NCI-H1436 treated with DMSO at 0.1 percent for 48 hours (cell line): ENCODE measurements at regions not wholly inside any gene's neighbourhood (a gene's known extent, or its start where the extent isn't known, plus 50 kb on each side); places are given as distances from the start of the nearest gene placed in this dataset.
"Not testable (repeated sequence)": the region's sequence is repeated elsewhere in the genome, so short reads cannot be mapped to it uniquely, and the experiment has no call there.

Source experiments
- DNase-seq: peaks from one replicate; lab custom pipeline; 2025; lab: John Stamatoyannopoulos, UW

DNA sequence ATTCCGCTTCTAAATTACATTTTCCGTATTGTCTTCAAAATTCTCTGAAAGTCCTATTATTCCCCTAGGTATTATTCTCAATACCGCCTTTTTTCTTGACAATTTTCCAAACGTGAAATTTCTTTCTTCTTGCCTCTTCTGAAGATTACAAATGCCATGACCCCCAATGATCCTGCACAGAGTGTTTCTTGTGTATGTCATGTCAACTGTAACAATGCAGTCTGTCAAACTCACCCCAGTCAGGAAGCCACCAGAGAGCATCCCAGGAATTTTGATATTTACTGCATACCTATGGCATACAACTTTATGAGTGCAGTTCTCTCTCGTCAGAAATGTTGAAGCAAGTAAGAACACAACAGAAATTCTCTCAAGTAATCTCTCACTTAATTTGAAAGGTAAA lies 847.3 kb upstream of the CDH8 start:
- DNase-seq: no peak

DNA sequence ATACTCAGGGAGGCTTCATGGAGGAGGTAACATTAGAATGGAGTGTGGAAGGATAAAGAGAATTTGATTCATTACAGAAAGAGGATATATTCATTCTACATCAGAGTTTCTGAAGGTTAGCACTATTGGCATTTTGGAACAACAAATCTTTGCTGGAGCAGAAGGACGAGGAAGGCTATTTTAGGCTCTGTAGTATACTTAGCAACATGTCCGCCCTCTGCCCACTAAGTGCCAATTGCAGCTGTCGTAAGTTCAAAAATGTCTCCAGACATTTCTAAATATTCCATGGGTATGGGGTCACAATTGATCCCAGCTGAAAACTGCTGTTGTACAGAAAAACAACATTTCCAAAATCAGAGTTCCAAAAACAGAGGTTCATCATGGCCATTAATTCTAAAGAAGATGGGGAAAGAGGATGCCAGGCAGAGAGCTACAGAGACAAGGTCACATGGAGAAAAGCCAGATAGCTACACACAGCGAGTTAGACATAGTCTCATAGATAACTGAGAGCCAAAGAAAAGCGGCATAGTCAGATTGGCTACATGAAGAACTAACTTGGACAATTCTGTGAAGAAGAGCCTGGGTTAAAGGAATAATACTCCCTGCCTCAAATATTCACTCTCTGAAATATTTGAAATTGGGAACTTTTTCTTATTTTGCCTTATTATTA lies 846.4 kb upstream of the CDH8 start:
- no peak for DNase-seq

DNA sequence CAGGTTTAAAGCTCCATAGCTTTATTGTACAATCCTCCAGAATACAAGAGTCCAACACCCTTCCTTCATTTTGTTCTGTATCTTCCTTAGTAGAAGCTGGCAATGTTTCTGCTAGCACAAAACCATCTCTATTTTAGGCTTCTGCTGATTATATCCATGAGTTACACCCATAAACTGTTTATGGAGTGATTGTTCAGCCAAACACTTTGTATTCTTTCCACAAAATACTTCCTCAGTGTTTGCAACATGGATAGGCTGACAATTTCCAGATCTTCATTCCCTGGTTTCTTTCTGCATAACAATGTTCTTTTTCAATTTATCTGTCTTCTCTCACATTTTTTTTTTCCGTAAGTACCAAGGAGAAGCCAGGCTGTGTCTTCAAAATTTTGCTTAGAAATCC lies 839.9 kb upstream of the CDH8 start:
- no peak for DNase-seq

DNA sequence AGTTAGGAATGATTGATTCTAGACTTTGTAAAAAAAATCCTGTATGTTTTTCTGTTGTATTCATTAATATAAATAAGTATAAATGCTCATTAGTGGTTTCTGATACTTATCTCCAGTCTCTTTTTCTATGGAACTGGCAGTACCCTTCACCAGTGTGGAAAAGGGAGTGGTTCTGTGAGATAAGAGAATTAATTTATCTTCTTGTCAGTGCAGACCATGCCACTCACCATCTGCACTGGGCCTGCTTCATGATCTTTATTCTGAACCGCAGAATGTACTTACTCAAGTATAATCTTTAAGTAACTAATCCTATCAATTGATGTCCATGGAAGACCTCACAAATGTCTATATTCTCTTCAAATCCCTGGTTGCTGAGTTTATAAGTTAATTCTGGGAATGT lies 836.1 kb upstream of the CDH8 start:
- no peak for DNase-seq

DNA sequence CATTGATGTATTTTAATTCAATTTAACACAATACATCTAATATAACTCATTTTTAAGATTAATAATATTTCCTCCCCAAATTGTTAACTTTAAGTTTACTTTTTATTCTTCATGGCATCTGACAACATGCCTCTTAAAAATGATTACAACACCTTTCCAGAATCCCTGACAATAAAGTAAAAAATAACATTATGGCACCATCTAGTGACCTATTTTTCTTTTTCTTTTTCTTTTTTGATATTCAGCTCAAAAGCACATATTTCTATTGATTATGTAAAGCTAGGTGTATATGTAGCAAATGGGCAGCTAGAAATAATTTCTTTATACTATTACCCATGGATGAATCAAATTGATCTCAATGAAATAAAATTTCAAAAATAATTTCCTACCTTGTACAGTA lies 834.3 kb upstream of the CDH8 start:
- no peak for DNase-seq

DNA sequence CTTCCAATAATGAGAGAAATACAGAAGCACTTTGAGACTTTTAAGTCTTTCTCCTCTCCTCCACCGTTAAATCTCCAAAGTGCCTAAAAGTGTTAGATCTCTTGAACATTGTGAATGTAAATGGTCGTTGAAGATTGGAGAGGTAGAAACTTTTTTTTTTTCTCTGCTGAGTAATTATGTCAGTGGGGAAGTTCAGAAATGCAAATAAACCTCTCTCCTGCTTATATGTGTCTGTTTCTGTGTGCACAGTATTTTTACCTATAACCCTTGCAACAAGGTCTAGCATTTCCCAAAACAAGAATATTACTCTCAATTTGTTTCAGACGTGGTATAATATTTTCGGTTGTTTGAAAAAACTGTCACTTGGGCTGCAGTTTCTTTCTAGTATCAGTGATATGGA lies 833.6 kb upstream of the CDH8 start:
- DNase-seq: no peak

DNA sequence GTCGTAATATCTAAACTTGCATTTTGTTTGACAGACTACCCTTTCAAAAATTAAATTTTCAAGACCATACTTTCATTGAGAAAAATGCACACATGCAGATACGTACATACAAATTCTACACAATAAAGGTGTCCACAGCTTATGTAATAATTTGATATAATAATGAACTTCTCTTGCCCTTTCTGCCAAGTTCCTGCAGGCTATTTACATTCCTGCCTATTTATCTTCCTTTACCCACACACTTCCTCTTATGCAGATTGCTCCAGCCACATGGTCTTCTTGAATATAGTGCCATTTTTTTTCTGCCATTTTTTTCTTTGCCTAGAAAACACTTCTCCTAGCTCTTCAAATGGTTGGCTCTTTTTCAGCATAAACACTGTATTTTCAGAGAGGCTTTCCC lies 826.9 kb upstream of the CDH8 start:
- DNase-seq: no peak

DNA sequence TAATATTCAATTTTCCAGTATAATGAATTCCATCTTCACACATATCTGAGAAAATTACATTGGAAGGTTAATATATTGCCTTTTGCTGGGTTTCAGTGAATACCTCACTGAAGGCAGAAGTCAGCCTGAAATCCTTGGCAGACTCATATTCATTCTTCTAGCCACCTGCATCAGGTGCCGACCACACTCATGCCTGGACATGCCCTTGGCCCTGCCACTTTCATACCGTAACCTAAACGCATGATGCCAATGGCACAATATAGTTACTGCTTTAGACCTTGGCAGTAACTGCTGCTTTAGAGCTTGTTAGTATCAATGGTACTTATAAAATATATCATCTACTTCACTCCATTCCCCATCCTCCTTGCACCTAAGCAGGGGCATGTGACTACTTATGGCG lies 817.6 kb upstream of the CDH8 start:
- no peak for DNase-seq

DNA sequence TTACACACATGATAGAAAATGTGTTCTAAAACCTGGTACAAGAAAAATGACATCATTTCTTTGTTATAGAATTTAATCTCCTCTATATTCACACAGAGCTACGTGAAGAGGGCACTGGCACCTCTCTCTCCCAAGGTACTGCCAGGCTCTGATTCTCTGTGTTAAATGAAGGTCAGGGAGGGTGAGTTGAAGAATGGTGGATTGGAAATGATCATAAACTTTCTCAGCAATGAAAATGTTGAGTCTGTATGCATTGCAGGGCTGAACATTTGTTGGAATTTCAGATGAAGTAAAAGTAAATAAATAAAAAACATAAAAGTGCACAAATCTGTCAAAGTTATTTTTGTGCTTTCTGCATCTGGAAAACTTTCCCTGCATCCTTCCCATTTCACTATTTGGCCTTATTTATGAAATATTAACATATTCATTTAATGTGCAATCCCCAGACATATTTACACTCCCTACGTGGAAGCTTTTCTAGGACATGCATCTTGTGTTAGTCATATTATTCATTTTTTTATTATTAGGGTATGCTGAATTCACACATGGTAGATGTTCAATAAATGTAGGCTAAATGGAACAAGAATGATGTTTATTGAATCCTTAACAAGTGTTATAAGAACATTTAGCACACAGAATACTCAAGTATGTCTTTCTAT lies 810.3 kb upstream of the CDH8 start:
- no peak for DNase-seq

DNA sequence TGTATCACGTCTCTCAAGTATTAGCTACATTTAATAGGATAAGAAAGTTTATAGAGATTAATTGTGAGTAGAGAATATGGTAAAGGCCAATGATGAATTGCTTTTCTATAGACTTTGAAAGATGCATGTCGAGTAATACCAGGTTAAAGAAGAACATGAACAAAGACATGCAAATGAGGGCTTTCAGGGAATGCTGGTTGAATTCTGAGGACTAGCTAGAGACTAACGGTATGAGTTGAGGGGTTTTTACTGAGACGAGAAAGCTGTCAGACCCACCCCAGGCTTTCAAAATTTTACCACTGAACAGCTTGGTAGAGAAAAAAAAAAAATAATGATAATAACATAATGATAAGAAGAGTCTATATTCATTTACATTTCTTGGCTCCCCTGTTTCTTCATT lies 796.0 kb upstream of the CDH8 start:
- DNase-seq: no peak

DNA sequence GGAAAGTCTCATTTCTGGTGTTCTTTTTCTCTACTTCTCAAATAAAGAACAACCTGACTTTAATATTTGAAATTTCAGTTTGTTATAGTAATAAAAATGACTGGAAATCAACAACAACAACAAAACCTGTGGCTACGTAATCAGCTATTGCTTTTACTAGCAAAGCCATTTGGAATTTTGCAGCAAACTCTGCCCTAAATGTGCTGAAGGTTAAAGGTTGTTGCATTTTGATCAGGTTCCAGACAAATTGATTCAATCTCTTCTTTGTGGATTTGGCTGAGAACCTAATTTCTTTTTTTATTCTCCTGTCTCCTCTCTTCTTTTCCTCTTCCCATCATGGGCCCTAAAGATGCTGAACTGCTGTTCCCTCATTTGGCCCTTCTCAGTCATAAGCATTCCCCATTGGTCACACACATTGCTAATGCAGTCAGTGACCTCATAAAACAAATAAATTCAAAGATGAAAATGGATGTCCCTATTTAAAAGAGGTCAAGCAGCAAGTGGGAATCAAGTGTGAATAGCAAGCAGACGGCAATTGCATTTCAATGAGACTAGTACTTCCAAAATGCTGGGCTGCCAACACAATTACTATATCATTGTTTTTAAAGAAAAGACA lies 795.1 kb upstream of the CDH8 start:
- DNase-seq: no peak

DNA sequence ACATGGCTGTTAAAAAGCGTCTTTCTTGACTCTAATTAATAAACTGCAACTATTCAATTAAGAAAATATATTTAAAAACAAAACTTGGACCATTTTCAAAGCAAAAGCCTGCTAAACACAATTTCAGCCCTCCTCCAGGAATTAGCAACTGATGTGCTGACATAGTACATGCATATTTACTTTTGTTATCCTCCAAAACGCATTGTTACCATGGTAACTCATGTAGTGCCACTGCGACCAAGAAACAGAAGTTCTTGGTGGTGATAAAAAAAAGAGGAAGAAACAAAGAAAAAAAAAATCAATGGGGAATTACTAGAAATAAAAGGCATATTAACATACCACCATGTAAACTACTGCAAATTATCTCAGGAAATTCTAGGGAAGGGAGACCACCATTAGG lies 793.4 kb upstream of the CDH8 start:
- no peak for DNase-seq

DNA sequence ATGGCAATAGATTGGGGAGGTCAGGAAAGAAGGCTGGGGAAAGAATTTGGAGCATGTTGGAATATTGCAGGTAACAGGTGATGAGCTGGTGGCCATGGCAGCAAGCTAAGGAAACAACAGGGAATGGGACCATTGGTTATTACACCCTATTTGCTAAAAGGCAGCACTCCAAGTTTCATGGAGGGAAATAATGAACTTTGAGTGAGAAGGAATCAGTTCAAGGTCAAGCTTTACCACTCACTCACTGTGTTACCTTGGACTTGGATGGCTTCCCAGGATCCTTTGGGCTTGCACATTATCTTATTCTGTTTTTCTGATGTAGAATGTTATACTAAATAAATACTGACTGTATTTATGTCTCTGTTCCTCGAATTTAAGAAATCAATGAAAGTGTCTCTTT lies 792.8 kb upstream of the CDH8 start:
- no peak for DNase-seq

DNA sequence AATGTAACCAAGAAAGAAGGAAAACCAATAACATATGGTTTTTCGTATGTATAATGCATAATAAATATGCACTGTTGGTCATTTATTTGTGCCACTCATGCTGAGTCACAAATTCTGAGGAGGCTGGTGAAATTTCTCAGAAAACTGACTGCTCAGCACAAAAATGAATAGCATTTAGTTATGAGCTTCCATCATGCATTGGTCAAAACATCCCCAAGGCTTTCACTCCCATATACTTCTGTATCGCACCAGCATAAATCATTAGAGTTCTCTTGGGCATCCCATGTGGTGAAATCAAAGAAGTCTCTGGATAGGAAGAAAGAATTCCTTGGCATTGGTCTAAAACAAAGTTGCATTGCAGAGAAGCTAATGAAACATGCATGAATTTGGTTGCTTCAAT lies 785.6 kb upstream of the CDH8 start:
- no peak for DNase-seq

DNA sequence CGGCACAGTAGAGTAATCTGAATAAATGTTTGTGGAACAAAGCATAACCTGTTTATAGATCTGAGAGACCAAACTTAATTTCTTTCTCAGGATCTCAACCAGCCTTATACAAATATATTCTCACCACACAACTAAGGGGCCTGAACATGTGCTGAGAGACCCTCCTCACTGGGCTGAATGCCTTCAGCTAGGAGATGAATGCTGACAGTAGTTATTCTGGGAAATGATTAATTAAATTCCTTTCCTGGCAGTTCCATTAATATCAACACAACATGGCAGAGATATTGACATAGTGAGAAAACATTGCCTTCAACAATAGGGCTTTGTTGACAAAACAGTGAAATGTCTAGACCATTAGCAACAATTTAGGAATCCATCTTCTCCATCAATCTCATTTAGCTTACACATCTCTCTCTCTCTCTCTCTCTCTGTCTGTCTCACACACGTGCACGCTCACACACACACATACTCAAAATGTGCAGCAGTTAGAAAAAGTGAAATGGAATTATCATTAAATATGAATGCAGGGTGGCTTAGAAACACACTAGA lies 780.8 kb upstream of the CDH8 start:
- no peak for DNase-seq

DNA sequence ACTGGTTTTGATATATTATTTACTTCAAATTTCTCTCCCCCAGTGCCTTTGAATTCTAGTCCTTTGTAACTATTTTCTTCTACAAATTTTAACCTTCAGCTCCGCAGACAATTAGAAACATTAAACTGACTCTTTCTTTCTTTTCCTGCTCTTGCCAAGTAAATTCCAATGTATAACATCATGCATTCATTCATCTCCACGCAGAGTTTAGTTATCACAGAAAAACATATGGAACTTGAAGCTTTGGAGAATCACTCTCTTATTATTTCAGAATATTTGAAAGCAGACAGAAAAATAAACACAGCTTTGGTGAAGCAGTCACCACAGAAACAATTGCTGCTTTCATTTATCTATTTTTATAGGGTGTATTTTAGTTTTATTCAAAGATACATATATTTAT lies 778.7 kb upstream of the CDH8 start:
- no peak for DNase-seq

DNA sequence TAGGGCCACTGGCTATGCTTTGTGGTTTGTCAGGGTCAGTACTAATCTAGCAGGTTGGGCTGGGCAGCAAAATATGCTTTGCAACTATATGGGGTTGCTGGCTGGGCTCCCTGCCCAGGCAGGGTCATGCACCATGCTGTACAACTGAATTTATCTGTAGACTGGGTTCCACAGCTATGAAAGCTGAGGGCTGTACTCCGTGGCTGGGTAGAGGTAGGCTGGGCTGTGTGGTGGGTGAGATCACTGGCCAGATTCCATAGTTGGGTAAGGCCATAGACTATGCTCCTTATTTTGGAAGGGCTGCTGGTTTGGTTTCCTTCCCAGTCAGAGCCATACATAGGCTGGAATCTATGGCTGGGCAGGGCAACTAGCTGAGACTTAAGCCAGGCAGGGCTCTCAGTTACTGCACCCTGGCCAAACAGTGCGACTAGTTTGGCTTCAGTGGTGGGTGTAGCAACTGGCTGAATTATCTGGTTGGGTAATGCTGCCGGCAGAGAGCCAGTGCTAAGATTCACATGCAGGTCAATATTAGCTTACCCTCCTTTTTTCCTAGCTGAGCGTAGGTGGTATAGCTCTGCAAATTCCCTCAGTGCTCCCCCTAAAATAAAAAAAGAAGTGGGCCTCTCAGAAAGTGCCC lies 769.1 kb upstream of the CDH8 start:
- DNase-seq: no peak

DNA sequence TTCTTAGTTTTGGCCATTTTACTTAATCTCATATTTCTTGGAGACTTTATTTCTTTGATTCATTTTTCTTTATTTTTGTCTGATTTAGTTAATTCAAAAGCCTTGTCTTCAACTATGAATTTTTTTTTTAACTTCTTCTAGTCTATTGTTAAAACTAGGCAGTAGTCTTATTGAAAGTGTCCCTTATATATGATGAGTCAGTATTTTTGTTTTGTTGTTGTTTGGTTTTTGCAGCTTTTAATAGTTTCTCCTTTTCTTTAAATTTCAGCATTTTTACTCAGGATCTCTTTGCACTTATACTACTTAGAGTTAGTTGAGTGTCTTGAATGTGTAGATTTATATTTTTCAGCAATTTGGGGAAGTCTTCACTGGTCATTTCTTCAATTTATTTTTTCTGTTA lies 758.5 kb upstream of the CDH8 start:
- no peak for DNase-seq

DNA sequence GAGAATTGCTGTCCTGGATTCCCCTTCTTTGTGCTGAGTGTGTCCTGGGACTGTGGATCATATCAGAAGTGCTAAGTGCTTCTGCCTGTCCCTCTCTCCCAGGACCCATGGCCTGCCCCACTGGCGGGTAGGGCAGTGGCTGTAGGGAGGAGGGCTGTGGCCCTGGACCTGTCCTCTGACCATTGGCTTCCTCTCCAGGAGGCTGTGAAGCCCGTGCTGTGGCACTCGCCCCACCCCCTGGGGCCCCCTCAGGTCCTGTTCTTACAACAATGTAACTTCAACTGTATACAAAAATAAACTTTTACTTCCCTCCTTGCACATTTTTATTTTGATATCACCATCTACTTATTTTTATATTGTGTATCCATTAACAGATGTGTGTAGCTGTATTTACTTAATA lies 743.8 kb upstream of the CDH8 start:
- not testable (repeated sequence) for DNase-seq

DNA sequence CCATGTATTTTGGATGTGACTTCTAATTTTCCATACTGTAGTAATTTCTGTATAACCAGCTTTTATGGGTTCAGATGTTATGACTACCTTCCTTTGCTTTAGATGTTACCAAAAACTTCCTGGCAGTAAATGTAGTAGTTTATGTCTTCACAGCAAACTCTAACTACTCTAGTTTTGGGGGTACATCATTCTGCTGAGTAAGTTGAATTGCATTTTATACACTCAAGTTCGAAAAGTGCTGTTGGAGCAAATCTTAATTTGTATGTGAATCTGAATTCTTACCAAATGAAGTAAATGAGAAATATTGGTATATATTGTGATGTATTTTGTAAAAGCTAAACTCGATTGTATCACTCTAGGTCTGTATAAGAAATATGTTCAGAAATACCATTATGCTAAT lies 728.3 kb upstream of the CDH8 start:
- no peak for DNase-seq

DNA sequence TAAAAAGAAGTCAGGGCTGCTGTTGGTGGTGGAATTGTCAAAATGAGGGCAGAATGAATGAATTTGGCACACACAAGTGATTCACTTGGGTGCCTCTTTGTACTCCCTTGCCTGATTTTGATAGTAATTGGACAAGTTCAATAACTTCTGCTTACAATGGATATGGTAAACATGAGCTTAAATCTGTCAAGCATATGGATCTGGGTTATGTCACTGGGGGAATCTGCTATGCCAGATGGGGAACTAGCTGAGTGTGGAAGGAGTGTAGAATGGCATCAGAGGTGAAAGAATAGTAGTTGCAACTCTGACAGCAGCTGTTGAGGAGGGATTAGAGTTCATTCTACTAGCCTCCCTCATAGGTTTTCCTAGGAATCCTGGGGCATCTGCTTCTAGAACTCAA lies 724.2 kb upstream of the CDH8 start:
- no peak for DNase-seq

DNA sequence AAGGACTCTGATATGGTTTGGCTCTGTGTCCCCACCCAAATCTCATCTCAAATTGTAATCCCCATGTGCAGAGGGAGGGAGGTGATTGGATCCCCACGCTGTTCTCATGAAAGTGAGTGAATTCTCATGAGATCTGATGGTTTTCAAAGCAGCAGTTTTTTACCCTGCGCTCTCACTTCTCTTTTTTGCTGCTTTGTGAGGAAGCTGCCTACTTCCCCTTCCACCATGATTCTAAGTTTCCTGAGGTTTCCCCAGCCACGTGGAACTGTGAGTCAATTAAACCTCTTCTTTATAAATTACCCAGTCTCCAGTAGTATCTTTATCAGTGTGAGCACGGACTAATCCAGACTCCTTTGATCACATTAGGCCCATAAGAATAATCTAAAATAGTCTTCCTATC lies 719.7 kb upstream of the CDH8 start:
- no peak for DNase-seq

DNA sequence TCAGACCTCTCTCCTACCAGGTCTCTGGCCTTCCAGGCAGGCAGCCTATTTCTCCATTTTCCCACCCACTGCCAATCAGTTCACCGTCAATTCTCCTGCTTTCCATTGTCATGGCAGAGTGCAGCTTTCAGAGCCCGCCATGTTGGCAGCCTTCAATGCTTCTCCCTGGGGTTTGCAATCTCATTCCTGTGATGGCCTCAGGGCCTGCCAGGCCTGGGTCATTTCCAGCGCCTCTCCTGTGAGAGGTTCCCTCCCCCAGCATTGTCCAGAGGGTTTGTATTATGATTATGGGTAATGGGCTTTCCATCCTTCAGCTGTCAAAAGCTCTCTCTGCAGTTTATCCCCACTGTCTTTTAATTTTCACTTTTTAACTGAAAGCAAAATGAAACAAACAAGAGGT lies 716.6 kb upstream of the CDH8 start:
- no peak for DNase-seq
